ENCODE measurements at regions not wholly inside any gene's neighbourhood (a gene's known extent, or its start where the extent isn't known, plus 50 kb on each side); places are given as distances from the start of the nearest gene placed in this dataset.

GRCh38 chr9:135032041-135032835, 55.2 kb upstream of the OLFM1 start:
- Histone ChIP-seq H3K36me3 (no peaks in the 10 kb centered on the region), H3K4me1 (no peaks in the 10 kb centered on the region), H3K9me3 (no peaks in the 10 kb centered on the region), H3K4me3 (no peak overlapping the region), H3K27ac (no peak overlapping the region), H3K27me3 (peaks cover 67% of the 10 kb centered on the region)
- TF ChIP-seq POLR2AphosphoS5 (IDR thresholded peaks at IDR 0.05) (no peak), EP300 (IDR thresholded peaks at IDR 0.05) (no peak), CTCF (IDR thresholded peaks at IDR 0.05) (no peak), POLR2A (IDR thresholded peaks at IDR 0.05) (no peak)
- no peak for ATAC-seq
- 77 to 90% methylated on average over 2 to 3 of the region's 13 CpGs for WGBS, 2 donors (ENCODE audit: low coverage in 1 of 2)

DNA sequence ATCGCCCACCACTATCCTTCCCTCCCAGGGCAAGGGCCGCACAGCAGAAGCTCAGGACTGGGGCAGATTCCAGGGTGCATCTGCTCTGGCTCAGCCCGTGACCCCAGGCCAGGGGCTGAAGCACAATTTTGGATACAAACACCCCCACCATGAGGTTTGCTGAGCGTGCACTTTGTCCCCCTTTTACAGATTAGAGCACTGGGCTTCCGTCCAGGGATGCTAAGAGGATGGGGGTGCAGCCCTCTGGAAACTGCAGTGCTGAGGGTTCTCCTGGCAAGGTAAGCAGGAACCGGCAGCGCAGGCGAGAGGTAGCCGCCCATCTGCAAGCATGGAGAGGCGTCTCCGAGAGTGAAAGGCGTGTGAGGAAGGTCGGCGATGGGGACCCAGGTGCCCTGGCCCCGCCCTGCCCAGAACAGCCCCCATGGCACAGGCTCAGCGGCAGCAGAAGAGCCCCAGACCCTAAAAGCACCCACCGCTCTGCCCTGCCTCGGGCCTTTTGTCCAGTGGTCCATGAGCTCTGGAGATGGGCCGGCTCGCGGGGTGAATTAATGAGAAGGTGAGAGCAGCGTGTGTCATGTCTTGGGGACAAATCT, 54.5 kb upstream of the OLFM1 start:
- H3K36me3 ChIP-seq = no peaks in the 10 kb centered on the region
- H3K4me1 ChIP-seq = no peaks in the 10 kb centered on the region
- no peak for ATAC-seq
- peaks cover 74% of the 10 kb centered on the region for H3K27me3 ChIP-seq
- no peak overlapping the region for H3K4me3 ChIP-seq
- no peak overlapping the region for H3K27ac ChIP-seq
- 76 to 80% methylated on average over 6 to 8 of the region's 22 CpGs for WGBS, 2 donors (ENCODE audit: low coverage in 1 of 2)
- no peak for TF ChIP-seq EP300 (IDR thresholded peaks at IDR 0.05)
- no peak for TF ChIP-seq POLR2AphosphoS5 (IDR thresholded peaks at IDR 0.05)
- TF ChIP-seq CTCF (IDR thresholded peaks at IDR 0.05) = no peak
- TF ChIP-seq POLR2A (IDR thresholded peaks at IDR 0.05) = no peak
- no peaks in the 10 kb centered on the region for H3K9me3 ChIP-seq

DNA sequence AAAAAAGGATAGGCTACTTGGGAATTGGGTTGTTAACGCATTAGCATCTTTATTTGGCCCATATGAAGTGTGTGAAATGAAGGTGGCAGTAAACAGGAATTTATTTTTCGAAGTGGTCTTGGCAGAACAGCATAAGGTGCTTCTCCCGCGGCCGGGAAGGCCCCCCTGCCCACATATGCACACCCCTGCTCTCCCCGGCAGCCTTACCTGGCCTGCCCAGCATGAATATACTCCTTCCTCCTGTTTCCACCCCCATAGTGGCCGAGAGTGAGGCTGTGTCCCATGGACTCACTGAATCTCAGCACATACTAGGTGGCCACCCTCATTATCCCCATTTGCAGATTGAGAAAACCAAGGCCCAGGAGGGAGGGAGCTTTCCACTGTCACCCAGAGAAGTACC, 54.0 kb upstream of the OLFM1 start:
- Histone ChIP-seq H3K4me1 (no peaks in the 10 kb centered on the region), H3K27ac (no peak overlapping the region), H3K9me3 (no peaks in the 10 kb centered on the region), H3K36me3 (no peaks in the 10 kb centered on the region), H3K4me3 (no peak overlapping the region), H3K27me3 (peaks cover 73% of the 10 kb centered on the region)
- no peak for ATAC-seq
- TF ChIP-seq CTCF (IDR thresholded peaks at IDR 0.05) (no peak), EP300 (IDR thresholded peaks at IDR 0.05) (no peak), POLR2A (IDR thresholded peaks at IDR 0.05) (no peak), POLR2AphosphoS5 (IDR thresholded peaks at IDR 0.05) (no peak)
- 72 to 79% methylated on average over 4 to 7 of the region's 7 CpGs for WGBS, 2 donors (ENCODE audit: low coverage in 1 of 2)

GRCh38 chr9:135034106-135034505, 53.4 kb upstream of the OLFM1 start:
- TF ChIP-seq POLR2AphosphoS5 (IDR thresholded peaks at IDR 0.05) (no peak), POLR2A (IDR thresholded peaks at IDR 0.05) (no peak), CTCF (IDR thresholded peaks at IDR 0.05) (no peak), EP300 (IDR thresholded peaks at IDR 0.05) (no peak)
- no peak for ATAC-seq
- Histone ChIP-seq H3K9me3 (no peaks in the 10 kb centered on the region), H3K4me1 (no peaks in the 10 kb centered on the region), H3K36me3 (no peaks in the 10 kb centered on the region), H3K4me3 (no peak overlapping the region), H3K27ac (no peak overlapping the region), H3K27me3 (peaks cover 74% of the 10 kb centered on the region)
- 65% methylated on average over 4 of the region's 17 CpGs; no CpG with 5 or more reads in 1 of the 2 donors for WGBS, 2 donors (ENCODE audit: low coverage in 1 of 2)
